Fibroblast of skin of back (primary cell): ENCODE measurements at regions not wholly inside any gene's neighbourhood (a gene's known extent, or its start where the extent isn't known, plus 50 kb on each side); places are given as distances from the start of the nearest gene placed in this dataset.
"Not testable (repeated sequence)": the region's sequence is repeated elsewhere in the genome, so short reads cannot be mapped to it uniquely, and the experiment has no call there.

ENCODE experiments used
- DNase-seq: peaks from one replicate; pipeline ENCODE4 v3.0.0-alpha.2; 2013

DNA sequence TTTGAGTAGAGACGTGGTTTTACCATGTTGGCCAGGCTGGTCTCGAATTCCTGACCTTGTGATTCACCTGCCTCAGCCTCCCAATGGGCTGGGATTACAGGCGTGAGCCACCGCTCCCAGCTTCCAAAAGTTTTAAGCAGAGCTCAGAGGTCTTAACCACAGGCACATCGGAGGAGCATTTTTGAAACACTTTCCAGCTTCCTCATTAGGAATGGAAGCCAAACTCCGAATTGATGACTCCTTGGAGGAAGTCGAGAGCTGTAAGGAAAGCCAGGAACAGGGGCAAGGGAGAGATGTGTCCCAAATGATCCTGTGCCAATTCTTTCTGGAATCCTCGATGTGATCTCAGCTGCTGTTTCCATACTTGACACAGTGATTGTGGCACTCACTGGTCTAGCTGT lies 56.2 kb upstream of the CCZ1B start:
- peak; percentile 16 for DNase-seq

DNA sequence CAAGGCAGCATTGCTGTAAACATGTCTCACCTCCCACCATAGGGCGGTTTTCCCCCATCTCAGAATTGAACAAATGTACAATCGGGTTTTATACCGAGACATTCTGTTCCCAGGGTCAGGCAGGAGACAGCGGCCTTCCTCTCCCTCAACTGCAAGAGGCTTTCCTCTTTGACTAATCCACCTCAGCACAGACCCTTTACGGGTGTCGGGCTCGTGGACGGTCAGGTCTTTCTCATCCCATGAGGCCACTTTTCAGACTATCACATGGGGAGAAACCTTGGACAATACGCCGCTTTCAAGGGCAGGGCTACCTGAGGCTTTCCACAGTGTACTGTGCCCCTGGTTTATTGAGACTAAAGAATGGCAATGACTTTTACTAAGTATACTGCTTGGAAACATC lies 57.7 kb upstream of the CCZ1B start:
- not testable (repeated sequence) for DNase-seq

DNA sequence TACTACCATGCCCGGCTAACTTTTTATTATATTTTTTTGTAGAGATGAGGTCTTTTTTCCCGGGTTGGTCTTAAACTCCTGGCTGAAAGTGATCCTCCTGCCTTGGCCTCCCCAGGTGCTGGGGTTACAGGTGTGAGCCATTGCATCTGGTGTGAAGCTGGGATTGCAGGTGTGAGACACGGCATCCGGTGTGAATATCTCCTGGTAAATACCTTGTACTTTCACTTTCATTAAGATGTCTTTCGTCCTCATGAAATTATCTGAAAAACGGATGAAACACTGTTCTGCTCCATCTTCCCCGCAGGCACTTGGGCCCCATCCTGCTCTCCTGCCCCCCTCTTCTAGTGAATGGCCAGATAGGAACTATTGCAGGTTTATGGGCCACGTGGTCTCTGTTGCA lies 60.1 kb upstream of the CCZ1B start:
- no peak for DNase-seq

DNA sequence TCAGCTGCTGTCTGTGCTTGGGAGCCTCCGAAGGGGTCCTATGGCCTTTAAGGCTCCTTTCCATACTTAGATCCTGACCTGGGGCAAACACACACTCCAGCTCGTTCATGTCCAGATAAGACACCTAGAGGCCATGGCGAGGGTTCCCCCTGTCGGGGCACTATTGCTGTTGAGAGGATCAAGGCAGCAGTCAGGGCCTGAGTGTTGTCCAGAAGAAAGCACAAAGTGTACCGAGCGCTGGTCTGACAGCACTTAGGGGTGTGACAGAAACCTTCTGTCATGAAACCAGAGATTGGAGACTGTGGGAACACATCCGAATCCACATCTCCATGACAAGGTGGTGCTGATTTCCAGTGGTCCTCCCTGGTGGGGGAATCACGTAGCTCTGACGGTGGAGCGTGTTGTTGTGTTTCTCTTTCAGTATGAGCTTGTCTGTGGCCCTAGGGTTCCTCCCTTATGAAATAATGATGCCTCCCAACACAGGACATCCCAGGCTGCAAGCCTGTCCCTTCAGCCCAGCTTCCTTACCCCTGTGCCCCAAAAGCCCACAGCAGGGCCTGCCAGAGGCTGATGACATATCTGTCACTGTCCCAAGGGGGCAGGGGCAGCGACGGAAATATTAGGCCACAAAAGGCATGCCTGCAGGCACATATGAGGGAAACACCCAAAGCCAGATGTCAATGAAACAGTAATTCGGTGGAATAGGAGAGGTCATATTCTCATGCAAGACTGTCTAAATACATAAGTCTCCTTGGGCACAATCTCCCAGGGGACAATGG lies 62.4 kb upstream of the CCZ1B start:
- DNase-seq = not testable (repeated sequence)

DNA sequence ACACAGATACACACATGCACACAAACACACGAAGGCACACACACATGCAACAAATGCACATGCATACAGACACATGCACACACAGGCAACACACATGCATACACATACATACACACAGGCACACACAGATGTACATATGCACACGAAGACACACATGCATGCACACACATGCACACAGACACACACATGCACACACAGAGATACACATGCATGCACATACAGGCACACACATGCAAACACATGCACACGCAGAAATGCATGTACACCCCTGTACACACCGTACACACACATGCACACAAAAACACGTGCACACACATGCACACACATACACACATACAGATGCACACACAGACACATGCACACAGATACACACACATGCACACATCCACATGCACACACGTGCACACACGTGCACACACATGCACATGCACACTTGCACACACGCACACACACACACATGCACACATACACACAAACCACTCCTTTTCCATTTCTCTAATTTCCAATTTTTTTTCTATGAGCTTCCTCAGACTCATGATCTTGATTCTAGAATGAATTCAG lies 63.3 kb upstream of the CCZ1B start:
- DNase-seq = no peak

DNA sequence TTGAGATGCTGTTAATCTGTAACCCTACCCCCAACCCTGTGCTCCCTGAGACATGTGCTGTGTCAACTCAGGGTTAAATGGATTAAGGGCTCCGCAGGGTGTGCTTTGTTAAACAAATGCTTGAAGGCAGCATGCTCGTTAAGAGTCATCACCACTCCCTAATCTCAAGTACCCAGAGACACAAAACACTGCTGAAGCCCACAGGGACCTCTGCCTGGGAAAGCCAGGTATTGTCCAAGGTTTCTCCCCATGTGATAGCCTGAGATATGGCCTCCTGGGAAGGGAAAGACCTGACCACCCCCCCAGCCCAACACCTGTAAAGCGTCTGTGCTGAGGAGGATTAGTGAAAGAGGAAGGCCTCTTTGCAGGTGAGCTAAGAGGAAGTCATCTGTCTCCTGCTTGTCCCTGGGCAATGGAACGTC lies 76.0 kb upstream of the CCZ1B start:
- not testable (repeated sequence) for DNase-seq

DNA sequence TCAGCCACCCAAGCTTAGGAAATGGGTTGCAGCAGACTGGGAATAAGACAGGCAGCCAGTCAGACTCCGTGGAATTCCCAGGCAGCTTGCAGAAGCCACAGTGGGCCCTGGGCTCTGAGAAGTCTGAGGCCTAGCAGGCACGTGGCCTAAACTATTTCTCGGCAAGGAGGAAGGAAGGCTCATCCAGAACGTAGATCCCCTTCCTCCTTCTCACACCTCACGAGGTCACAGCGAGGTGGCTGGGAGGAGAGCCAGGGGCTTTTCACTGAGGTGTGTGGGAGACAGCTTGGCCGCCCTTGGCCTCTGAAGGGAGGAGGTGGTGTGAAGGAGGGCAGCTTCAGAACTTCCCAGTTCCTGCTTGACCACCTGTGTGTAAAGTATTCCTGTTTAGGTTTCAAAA lies 77.2 kb upstream of the CCZ1B start:
- not testable (repeated sequence) for DNase-seq

DNA sequence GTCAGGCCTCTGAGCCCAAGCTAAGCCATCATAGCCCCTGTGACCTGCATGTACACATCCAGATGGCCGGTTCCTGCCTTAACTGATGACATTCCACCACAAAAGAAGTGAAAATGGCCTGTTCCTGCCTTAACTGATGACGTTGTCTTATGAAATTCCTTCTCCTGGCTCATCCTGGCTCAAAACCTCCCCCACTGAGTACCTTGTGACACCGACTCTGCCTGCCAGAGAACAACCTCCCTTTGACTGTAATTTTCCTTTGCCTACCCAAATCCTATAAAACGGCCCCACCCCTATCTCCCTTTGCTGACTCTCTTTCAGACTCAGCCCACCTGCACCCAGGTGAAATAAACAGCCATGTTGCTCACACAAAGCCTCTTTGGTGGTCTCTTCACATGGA lies 77.7 kb upstream of the CCZ1B start:
- not testable (repeated sequence) for DNase-seq

DNA sequence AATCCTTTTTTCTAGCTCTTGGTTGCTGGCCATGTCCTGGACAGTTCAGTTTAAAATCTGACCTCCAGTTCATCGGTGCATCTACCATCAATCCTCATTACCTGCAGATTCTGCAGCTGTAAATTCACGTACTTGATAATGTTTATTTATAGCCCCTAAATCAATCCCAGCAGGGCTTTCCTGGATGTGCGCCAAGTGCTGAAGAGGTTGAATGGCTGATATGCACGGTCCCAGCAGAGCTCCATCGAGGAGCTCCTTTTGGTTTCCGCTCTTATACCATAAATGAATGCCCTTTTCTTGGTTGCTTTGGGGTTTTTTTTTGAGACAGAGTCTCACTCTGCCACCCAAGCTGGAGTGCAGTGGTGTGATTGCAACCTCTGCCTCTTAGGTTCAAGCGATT lies 91.2 kb upstream of the CCZ1B start:
- DNase-seq = no peak

DNA sequence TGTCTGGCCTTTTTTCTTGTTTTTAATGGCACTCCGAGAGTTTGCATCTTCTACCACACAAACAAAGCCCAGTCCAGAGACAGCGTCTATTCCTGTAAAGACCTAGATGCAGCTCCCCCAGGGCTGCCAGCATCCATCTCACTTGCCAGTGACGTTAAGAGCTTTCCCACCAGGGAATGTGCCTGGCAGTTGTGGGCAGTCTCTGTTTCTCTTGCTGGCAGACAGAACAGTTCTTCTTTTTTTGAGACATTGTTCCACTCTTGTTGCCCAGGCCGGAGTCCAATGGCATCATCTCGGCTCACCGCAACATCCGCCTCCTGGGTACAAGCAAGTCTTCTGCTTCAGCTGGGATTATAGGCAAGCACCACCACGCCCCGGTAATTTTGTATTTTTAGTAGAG lies 93.1 kb upstream of the CCZ1B start:
- DNase-seq = not testable (repeated sequence)

DNA sequence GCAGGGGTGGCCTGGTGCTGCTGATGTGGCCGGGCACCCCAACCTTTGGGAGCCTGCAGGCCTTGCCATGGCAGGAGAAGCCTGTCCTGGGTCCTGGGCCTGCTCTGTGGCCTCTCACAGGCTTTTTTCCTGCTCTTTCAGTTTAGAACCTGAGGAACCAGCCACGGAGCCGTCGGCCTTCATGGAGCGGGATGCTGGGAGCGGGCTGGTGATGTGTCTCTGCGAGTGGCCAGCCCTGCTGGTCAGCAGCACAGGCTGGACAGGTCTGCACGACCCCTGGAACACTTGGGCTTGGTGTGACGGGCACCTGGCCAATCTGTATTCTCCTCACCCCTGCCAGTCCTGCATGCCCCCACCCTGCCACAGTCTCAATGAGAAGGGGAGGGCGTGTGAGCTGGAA lies 98.4 kb upstream of the CCZ1B start:
- DNase-seq = not testable (repeated sequence)

DNA sequence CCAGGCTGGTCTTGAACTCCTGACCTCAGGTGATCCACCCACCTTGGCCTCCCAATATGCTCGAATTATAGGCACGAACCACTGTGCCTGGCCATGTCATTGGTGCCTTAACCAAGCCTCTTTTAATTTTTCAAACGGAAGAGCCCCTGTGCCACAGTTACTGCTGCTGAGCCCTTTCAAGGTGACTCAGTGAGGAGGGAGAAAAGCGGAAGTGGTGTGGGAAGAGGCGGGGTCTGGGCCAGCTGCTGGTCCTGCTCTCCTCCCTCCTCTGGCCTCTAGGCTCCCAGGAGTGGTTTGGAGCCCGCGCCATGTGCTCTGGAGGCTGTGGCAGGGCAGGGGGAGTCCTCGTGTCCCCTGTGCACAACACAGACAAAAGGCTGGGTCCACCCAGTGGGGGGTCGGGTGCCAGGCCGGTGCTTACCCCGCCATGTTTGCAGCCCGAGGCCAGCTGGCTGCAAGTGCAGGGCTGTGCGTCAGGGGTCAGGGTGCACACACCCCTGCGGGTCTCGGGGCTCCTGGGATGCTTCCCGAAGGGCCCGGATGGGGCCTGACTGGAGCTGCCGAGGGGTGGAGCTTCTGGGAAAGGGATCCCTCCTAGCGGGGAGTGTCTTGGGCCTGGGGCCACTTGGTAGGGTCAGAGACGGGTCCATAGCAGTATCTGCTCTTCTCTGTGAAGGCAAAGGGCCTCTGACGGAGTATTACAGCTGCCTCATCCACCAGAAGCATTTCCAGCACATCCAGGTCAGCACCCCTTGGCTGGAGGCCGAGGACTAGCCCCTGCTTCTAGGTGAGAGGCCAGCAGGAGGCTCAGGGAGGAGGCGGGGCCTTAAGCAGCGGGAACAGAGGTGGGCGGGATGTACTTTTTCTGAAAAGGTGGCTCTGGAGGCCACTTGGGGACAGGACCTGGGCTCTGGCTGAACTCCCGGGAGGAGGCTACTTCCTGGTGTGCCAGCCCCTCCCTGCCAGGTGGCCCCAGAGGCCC lies 100.4 kb upstream of the CCZ1B start:
- not testable (repeated sequence) for DNase-seq

DNA sequence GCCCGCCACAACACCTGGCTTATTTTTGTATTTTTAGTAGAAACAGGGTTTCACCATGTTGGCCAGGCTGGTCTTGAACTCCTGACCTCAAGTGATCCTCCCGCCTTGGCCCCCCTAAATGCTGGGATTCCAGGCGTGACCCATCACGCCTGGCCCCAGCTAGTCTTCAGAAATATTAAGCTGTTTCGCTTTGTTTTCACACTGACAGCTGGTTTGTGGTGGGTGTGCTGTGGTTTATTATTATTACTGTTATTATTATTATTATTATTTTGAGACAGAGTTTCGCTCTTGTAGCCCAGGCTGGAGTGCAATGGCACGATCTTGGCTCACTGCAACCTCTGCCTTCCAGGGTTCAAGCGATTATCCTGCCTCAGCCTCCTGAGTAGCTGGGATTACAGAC lies 101.6 kb upstream of the CCZ1B start:
- not testable (repeated sequence) for DNase-seq

DNA sequence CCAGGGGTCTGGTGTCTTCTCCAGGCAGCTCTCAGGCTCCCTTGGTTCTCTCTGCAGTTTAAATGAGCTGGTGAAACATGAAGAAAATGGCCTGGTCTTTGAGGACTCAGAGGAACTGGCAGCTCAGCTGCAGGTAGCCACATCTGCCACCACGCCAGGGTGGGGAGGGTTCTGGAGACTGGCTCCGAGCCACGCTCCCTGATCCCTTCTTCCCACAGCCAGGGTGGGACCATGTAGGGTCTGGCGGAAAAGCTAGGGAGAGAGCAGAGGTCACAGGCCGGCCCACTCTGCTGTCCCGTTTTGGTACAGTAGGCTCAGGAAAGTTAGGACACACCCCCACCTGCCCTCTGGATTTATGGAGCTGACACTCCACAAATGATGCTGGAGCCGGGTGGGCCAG lies 103.5 kb upstream of the CCZ1B start:
- DNase-seq = not testable (repeated sequence)

DNA sequence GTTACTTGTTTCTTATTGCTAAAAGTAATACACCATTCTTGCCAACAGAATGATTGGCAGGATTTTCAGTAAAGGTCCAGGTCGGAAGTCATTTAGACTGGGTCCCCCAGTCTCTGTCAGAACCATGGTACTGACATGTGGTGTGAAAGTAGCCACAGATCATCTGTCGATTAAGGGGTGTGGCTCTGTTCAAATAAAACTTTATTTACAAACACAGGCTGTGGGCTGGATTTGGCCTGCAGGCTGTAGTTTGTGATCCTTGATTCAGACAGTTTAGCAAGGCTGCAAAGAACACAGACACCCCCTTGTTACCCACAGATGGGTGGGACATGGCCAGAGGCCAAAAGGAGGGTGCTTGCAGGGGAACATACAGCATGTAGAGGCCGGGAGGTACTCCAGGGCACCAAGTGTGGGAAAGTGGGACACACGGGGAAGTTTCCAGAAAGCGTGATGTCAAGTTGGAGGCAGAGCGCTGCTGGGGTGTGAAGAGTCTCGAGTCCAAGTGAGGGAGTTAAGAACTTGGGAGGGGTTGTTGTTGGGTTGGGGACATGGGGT lies 104.1 kb upstream of the CCZ1B start:
- not testable (repeated sequence) for DNase-seq

DNA sequence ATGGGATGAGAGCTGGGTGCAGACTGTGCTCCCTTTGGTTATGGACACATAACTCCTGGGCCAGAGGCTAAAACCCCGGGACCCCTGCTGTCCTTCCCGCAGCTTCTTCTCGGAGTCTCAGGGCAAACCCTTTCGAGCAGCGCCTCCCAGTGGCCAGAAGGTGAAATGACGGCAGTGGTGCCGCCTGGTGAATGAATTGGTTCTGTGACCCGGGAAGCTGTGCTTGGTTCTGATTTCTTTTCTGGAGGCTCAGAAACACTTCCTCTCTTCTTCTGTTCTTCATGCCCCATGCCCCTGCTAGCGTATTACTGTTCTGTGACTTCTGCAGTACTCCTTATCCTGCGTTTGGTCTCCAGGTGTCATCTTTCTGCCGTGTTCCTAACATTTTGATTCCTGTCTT lies 104.7 kb upstream of the CCZ1B start:
- not testable (repeated sequence) for DNase-seq

DNA sequence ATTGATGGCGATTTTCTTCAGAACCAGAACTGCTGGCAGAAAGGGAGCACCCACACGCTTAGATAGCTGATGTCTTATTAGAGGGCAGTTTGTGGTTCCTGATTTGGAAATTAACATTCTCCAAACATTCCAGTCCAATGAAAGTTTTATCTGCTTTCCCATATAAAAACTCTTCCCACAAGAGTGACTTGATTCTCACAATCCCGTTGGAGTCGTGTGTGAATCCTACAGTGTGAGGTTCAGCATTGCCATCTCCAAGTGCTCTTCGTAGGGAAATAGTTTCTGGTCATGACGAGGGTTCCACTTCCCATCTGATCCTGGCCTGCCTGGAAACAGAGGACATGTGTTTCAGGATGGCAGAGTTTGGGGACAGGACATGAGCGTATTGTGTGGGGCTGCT lies 105.4 kb upstream of the CCZ1B start:
- DNase-seq = not testable (repeated sequence)

DNA sequence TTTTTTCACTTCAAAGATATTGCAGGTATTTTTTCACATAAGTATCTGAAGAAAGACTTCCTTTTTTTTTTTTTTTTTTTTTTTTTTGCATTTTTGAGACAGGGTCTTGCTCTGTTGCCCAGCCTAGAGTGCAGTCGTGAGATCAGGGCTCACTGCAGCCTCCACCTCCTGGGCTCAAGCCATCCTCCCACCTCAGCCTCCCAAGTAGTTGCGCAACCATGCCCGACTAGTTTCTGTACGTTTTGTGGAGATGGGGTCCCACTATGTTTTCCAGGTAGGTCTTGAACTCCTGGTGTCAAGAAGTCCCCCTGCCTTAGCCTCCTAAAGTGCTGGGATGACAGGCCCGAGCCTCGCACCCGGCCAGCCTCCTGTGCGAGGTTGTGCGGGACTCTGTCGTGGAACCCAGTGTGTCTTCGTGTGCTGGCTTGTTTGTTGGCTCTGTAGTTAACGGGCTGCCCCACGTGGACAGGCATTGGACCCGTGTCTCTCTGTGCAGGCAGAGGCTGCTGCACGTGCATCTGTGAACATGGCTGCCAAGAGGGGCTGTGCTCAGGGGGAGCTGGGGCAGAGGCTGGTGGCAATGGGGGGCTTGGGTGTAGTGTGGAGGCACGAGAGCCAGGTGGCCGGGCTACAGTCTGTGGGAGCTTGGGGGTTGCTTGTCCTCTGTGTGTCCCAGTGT lies 108.0 kb upstream of the CCZ1B start:
- DNase-seq = not testable (repeated sequence)

DNA sequence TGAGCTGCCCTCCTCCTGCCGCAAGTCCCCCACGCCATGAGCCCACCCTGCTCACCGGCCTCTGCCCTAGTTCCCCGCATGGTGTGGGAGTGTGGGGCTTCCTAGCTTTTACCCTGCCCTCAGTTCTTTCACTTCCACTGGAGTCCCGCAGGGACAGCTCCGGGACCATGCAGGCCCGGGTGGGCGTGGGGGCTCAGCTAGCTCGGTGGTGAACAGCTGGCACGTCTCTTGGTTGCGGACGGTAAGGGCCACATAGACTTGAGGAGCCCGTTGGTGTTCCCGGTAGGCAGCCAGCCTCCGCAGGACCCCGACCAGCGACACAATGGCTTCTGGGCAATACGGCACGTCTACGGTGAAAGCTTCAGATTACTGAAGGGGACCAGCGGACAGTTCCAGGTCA lies 108.9 kb upstream of the CCZ1B start:
- DNase-seq = no peak

DNA sequence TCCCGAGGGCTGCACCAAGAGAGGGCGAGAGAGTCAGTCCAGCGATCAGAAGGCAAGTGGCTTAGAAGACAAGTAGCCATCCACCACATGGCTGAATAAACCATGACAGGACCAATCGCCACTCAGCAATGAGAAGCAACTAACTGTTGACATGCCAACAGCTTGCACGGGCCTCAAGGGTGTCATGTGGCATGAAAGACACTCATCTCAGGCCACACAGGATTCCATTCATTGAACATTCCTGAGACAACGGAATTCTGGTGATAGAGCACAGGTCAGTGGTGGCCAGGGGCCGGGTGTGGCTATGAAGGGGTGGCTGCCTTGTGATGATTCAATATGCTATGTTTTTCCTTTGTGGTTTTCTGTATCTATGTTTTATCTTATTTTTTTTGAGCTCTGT lies 110.6 kb upstream of the CCZ1B start:
- DNase-seq = peak; percentile 58

DNA sequence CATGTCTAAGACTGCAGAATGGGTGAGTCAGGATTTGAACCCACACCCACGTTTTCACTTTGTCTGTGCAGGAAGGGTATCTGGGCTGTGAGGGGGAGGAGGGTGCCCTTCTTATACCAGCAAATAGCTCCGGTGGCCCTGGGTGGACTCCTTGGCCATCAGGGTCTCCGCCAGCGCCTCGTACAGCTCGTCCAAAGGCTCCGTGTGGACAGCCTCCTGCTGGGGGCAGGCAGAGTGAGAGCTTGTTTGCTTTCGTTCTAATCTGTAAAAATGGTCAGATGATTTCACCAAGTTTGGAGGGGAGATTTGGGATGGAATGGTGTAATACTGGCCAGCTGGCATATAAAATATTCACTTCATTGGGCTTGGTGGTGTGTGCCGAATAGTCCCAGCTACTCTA lies 111.7 kb upstream of the CCZ1B start:
- not testable (repeated sequence) for DNase-seq

DNA sequence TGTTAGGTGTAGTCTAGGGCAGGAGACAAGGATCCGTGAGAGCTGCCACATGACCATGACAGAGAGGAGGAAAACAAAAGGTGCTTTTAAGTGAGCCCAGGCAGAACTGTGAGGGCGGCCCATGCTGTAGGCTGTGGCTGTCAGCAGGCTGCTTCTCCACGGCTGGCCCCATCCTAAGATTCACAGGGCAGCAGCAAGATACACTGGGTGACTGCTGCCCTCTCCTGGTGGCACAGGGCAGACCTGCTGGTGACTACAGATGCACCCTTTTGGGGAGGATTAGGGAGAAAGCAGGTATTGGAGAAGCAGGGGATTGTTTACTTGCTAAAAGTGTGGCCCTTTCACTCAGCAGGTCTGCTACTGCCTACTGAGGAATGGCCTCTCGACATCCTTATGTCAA lies 112.2 kb upstream of the CCZ1B start:
- DNase-seq = peak; percentile 3
